ENCODE measurements at regions not wholly inside any gene's neighbourhood (a gene's known extent, or its start where the extent isn't known, plus 50 kb on each side); places are given as distances from the start of the nearest gene placed in this dataset.

DNA sequence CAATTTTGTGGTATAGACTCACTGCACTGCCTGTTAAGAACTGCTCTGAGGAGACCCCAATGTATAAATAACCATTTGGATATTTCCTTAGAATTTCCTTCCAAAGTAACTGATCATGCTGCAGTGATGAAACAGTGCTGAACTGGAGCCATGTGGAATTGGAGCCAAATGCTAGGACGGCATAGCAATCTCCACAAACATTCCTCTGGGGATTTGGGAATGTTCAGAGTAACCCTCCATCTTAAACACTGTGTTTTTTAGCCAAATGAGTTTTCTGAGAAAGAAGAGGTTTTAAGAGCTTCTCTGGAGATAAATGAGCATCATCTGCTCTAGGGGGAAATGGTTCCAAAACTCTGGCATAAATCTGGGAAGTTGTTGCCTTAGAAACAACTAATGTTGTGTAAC, 98.2 kb downstream of the OLFM4 start:
- Histone ChIP-seq H3K9ac (ENCODE audit: low read depth, low read length) (no peak overlapping the region), H3K27me3 (ENCODE audit: control insufficient read depth, insufficient read depth, low read length) (no peaks in the 10 kb centered on the region), H3K4me2 (ENCODE audit: low read length) (no peak overlapping the region), H3K36me3 (ENCODE audit: insufficient read depth, low read length) (no peaks in the 10 kb centered on the region), H3K4me3 (ENCODE audit: low read length) (no peak overlapping the region), H3K9me3 (replicated peaks; ENCODE audit: low read length) (no peaks in the 10 kb centered on the region), H3K4me1 (ENCODE audit: control insufficient read depth, insufficient read depth, low read length) (no peaks in the 10 kb centered on the region)

- Histone ChIP-seq H3K4me3 (ENCODE audit: low read length) (no peak overlapping the region), H3K27me3 (ENCODE audit: control insufficient read depth, insufficient read depth, low read length) (no peaks in the 10 kb centered on the region), H3K9ac (ENCODE audit: low read depth, low read length) (no peak overlapping the region), H3K36me3 (ENCODE audit: insufficient read depth, low read length) (no peaks in the 10 kb centered on the region), H3K9me3 (replicated peaks; ENCODE audit: low read length) (no peaks in the 10 kb centered on the region), H3K4me2 (ENCODE audit: low read length) (no peak overlapping the region), H3K4me1 (ENCODE audit: control insufficient read depth, insufficient read depth, low read length) (no peaks in the 10 kb centered on the region)
Observed at GRCh38 chr13:53127373-53127772, 98.8 kb downstream of the OLFM4 start.

DNA sequence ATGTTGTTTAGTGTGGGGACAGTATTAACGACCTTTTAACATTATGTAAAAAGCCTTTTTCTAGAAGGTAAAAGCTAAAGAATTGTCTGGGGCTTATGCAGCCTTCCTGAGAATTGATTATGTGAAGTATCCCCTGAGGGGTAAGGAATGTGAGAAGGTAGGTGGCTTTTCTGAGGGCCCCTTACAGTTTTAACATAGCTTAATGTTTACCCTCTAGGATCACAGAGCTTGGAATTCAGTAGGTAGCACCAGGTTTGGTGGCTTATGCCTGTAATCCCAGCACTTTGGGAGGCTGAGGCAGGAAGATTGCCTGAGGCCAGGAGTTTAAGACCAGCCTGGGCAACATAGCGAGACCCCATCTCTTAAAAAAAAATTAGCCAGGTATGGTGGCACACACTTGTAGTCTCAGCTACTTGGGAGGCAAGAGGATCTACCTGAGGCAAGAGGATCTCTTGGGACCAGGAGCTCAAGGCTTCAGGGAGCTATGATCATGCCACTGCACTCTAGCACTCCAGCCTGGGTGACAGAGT, 101.3 kb downstream of the OLFM4 start:
- no peak overlapping the region for H3K9ac ChIP-seq (ENCODE audit: low read depth, low read length)
- no peak overlapping the region for H3K4me2 ChIP-seq (ENCODE audit: low read length)
- no peaks in the 10 kb centered on the region for H3K4me1 ChIP-seq (ENCODE audit: control insufficient read depth, insufficient read depth, low read length)
- no peaks in the 10 kb centered on the region for H3K9me3 ChIP-seq (replicated peaks; ENCODE audit: low read length)
- H3K27me3 ChIP-seq (ENCODE audit: control insufficient read depth, insufficient read depth, low read length): no peaks in the 10 kb centered on the region
- H3K36me3 ChIP-seq (ENCODE audit: insufficient read depth, low read length): no peaks in the 10 kb centered on the region
- H3K4me3 ChIP-seq (ENCODE audit: low read length): no peak overlapping the region

GRCh38 chr13:53131361-53131760, 102.7 kb downstream of the OLFM4 start:
- Histone ChIP-seq H3K27me3 (ENCODE audit: control insufficient read depth, insufficient read depth, low read length) (no peaks in the 10 kb centered on the region), H3K9me3 (replicated peaks; ENCODE audit: low read length) (peaks cover 2% of the 10 kb centered on the region), H3K9ac (ENCODE audit: low read depth, low read length) (no peak overlapping the region), H3K4me2 (ENCODE audit: low read length) (no peak overlapping the region), H3K36me3 (ENCODE audit: insufficient read depth, low read length) (no peaks in the 10 kb centered on the region), H3K4me3 (ENCODE audit: low read length) (no peak overlapping the region), H3K4me1 (ENCODE audit: control insufficient read depth, insufficient read depth, low read length) (no peaks in the 10 kb centered on the region)

GRCh38 chr13:53135301-53135700, 106.7 kb downstream of the OLFM4 start:
- no peaks in the 10 kb centered on the region for H3K36me3 ChIP-seq (ENCODE audit: insufficient read depth, low read length)
- H3K27me3 ChIP-seq (ENCODE audit: control insufficient read depth, insufficient read depth, low read length): no peaks in the 10 kb centered on the region
- H3K9ac ChIP-seq (ENCODE audit: low read depth, low read length): no peak overlapping the region
- peaks cover 2% of the 10 kb centered on the region for H3K9me3 ChIP-seq (replicated peaks; ENCODE audit: low read length)
- no peak overlapping the region for H3K4me2 ChIP-seq (ENCODE audit: low read length)
- no peaks in the 10 kb centered on the region for H3K4me1 ChIP-seq (ENCODE audit: control insufficient read depth, insufficient read depth, low read length)
- H3K4me3 ChIP-seq (ENCODE audit: low read length): no peak overlapping the region

DNA sequence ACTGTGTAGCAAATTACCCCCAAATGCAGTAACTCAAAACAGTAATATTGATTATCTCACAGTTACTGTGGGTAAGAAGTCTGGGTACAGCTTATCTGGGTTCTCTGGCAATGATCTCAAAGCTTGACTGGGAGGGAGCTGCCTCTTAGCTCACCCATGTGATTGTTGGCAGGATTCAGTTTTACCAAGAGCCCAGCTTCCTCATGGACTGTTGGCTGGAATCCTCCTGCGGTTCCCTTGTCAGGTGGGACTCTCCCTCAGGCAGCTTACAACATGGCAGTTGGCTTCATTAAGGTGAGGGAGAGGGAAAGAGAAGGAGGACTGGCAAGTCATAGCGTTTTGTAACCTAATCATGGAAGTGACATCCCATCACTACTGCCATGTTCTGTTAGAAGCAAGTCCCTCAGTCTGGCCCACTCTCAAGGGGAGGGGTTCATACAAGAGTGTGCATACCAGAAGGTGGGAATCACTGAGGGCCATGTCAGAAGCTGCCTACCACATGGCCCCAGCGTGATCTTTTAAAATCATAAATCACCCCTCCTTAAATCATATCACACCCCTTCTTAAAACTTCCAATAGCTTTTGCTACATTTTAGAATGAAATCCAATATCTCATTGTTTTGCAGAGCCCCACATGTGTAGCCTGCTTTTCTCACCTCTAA, 108.1 kb downstream of the OLFM4 start:
- H3K36me3 ChIP-seq (ENCODE audit: insufficient read depth, low read length): no peaks in the 10 kb centered on the region
- H3K4me2 ChIP-seq (ENCODE audit: low read length): no peak overlapping the region
- H3K4me1 ChIP-seq (ENCODE audit: control insufficient read depth, insufficient read depth, low read length): no peaks in the 10 kb centered on the region
- no peak overlapping the region for H3K4me3 ChIP-seq (ENCODE audit: low read length)
- peaks cover 2% of the 10 kb centered on the region for H3K9me3 ChIP-seq (replicated peaks; ENCODE audit: low read length)
- no peaks in the 10 kb centered on the region for H3K27me3 ChIP-seq (ENCODE audit: control insufficient read depth, insufficient read depth, low read length)
- no peak overlapping the region for H3K9ac ChIP-seq (ENCODE audit: low read depth, low read length)

DNA sequence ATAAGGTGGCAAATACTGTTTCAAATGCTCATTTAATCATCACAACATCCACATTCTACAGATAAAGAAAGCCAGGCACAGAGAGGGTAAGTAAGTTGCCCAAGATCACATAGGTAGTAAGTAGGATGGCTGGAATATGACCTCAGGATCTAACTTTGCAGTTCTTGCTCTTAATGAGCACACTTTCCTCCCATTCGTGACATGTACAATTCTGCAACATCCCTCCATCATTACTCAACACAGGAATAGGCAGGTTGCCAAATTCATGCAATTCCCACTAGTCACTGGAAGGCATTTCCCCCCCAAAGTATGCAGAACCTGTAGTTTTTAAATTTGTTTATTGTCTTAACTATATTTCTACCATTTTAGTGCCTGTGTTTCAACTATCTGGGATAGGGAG, 109.2 kb downstream of the OLFM4 start:
- Histone ChIP-seq H3K9ac (ENCODE audit: low read depth, low read length) (no peak overlapping the region), H3K4me1 (ENCODE audit: control insufficient read depth, insufficient read depth, low read length) (no peaks in the 10 kb centered on the region), H3K36me3 (ENCODE audit: insufficient read depth, low read length) (no peaks in the 10 kb centered on the region), H3K4me2 (ENCODE audit: low read length) (no peak overlapping the region), H3K9me3 (replicated peaks; ENCODE audit: low read length) (peaks cover 2% of the 10 kb centered on the region), H3K27me3 (ENCODE audit: control insufficient read depth, insufficient read depth, low read length) (no peaks in the 10 kb centered on the region), H3K4me3 (ENCODE audit: low read length) (no peak overlapping the region)

DNA sequence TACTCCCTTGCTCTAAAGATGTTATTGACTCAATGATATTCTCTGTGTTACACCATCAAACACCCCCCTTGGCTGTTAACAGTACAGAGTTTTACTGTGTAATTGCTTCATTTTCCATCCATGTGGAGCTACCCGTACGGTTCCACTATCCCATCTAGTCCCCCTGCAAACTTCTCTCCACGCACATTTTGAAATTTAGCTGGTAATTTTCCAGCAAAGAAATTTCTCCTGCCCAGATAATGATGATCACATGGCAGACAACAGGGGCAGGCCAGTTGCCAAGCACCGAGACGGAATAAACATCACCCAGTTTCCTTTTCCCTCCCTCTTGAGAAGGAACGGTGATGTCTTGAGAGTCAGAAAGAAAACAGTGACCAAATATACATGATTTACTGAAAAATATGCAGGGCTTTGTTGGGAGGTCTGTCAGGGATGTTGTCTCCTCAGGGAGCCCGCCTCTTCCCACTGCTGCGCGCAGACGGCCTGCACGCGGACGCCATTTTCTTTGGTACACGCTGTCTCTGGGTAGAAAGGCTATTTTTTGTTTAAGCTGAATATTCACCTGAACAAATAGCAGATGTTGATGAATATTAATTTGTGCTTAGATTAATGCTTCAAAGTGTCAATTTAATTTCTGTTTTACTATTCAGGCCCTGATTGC, 109.9 kb downstream of the OLFM4 start:
- no peaks in the 10 kb centered on the region for H3K27me3 ChIP-seq (ENCODE audit: control insufficient read depth, insufficient read depth, low read length)

DNA sequence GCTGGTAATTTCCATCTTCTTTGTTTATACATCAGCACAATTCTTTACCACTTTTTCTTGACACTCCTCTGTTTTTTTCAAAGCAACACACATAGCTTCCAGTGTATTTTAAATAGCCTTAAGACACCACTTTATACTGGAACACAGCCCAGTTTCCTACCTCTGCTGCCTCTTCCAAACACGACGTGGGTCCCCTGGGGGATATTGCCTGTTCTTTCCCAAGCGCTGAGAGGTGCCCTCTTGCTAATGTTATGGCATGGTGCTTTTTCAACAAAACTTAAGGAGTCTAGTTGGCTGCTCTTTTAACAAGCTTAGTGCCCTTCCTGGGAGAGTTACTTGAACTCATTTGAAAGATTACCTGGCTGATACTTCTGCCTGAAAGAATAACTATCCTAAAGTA, 112.7 kb downstream of the OLFM4 start:
- no peak overlapping the region for H3K4me2 ChIP-seq (ENCODE audit: low read length)
- no peak overlapping the region for H3K9ac ChIP-seq (ENCODE audit: low read depth, low read length)
- no peak overlapping the region for H3K4me3 ChIP-seq (ENCODE audit: low read length)
- no peaks in the 10 kb centered on the region for H3K9me3 ChIP-seq (replicated peaks; ENCODE audit: low read length)
- no peaks in the 10 kb centered on the region for H3K27me3 ChIP-seq (ENCODE audit: control insufficient read depth, insufficient read depth, low read length)
- H3K4me1 ChIP-seq (ENCODE audit: control insufficient read depth, insufficient read depth, low read length): no peaks in the 10 kb centered on the region
- no peaks in the 10 kb centered on the region for H3K36me3 ChIP-seq (ENCODE audit: insufficient read depth, low read length)

More for the DNA sequence above, 109.9 kb downstream of the OLFM4 start:
- Histone ChIP-seq H3K4me3 (ENCODE audit: low read length) (no peak overlapping the region), H3K36me3 (ENCODE audit: insufficient read depth, low read length) (no peaks in the 10 kb centered on the region), H3K9me3 (replicated peaks; ENCODE audit: low read length) (peaks cover 2% of the 10 kb centered on the region), H3K4me1 (ENCODE audit: control insufficient read depth, insufficient read depth, low read length) (no peaks in the 10 kb centered on the region), H3K4me2 (ENCODE audit: low read length) (no peak overlapping the region), H3K9ac (ENCODE audit: low read depth, low read length) (no peak overlapping the region)

DNA sequence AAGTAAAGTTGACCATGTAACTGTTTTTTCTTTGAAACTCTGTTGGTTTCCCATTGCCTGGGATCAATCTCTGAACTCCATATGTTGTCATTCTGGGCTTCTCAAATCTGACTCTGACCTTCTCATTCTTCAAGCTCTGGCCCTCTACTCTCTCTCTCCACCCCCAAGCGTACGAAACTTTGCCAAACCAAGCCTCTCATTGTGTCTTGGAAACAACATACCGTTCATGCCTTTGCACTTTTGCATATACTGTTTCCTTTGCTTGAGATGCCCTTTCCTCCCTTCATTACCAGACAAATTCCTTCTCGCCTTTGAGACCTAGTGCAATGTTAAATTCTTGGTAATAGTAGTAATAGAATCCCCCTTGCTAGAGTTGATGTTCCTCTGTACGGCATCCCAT, 113.7 kb downstream of the OLFM4 start:
- Histone ChIP-seq H3K4me3 (ENCODE audit: low read length) (no peak overlapping the region), H3K36me3 (ENCODE audit: insufficient read depth, low read length) (no peaks in the 10 kb centered on the region), H3K9me3 (replicated peaks; ENCODE audit: low read length) (no peaks in the 10 kb centered on the region)

DNA sequence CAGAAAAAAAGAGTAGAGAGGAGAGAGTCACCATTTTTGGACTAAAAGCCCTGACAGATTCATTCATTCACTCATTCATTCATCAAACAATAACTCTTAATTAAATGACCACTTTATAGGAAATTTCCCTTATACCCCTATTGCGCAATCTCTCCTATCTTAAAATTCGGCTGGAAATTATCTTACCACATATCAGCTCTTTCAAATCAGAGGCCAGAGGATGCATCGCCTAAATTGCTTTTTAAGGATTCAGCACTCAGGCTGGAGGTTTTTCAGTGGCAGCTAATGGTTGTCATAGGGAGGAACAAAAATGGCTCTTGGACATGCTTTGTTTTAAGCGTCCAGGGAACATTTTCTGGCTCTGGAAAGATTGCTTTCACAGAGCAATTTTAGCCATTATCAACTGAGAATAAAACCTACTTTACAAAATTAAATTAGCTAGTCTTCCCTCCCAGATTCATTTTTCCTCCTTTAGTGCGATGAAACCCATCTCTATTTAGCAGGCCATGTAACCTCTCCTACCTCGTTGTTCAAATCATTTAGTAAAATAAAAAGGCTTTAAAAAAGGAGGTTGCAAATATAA, 115.2 kb downstream of the OLFM4 start:
- no peak overlapping the region for H3K4me3 ChIP-seq (ENCODE audit: low read length)
- no peak overlapping the region for H3K9ac ChIP-seq (ENCODE audit: low read depth, low read length)
- no peaks in the 10 kb centered on the region for H3K36me3 ChIP-seq (ENCODE audit: insufficient read depth, low read length)
- no peak overlapping the region for H3K4me2 ChIP-seq (ENCODE audit: low read length)
- no peaks in the 10 kb centered on the region for H3K9me3 ChIP-seq (replicated peaks; ENCODE audit: low read length)
- no peaks in the 10 kb centered on the region for H3K4me1 ChIP-seq (ENCODE audit: control insufficient read depth, insufficient read depth, low read length)
- no peaks in the 10 kb centered on the region for H3K27me3 ChIP-seq (ENCODE audit: control insufficient read depth, insufficient read depth, low read length)

More for the DNA sequence above, 113.7 kb downstream of the OLFM4 start:
- H3K4me1 ChIP-seq (ENCODE audit: control insufficient read depth, insufficient read depth, low read length): no peaks in the 10 kb centered on the region
- H3K9ac ChIP-seq (ENCODE audit: low read depth, low read length): no peak overlapping the region
- H3K27me3 ChIP-seq (ENCODE audit: control insufficient read depth, insufficient read depth, low read length): no peaks in the 10 kb centered on the region
- no peak overlapping the region for H3K4me2 ChIP-seq (ENCODE audit: low read length)

Data from skeletal muscle satellite cell (primary cell).